ENCODE measurements at regions not wholly inside any gene's neighbourhood (a gene's known extent, or its start where the extent isn't known, plus 50 kb on each side); places are given as distances from the start of the nearest gene placed in this dataset.

- TF ChIP-seq, protein P1, sequence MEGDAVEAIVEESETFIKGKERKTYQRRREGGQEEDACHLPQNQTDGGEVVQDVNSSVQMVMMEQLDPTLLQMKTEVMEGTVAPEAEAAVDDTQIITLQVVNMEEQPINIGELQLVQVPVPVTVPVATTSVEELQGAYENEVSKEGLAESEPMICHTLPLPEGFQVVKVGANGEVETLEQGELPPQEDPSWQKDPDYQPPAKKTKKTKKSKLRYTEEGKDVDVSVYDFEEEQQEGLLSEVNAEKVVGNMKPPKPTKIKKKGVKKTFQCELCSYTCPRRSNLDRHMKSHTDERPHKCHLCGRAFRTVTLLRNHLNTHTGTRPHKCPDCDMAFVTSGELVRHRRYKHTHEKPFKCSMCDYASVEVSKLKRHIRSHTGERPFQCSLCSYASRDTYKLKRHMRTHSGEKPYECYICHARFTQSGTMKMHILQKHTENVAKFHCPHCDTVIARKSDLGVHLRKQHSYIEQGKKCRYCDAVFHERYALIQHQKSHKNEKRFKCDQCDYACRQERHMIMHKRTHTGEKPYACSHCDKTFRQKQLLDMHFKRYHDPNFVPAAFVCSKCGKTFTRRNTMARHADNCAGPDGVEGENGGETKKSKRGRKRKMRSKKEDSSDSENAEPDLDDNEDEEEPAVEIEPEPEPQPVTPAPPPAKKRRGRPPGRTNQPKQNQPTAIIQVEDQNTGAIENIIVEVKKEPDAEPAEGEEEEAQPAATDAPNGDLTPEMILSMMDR (IDR thresholded peaks at IDR 0.05): no peak
- no peak for TF ChIP-seq SIN3A (IDR thresholded peaks at IDR 0.05; ENCODE audit: borderline replicate concordance, insufficient read depth, low read depth, low read length)
- no peak for TF ChIP-seq POLR2AphosphoS5 (IDR thresholded peaks at IDR 0.05; ENCODE audit: low read depth, low read length)
These were observed 156.4 kb upstream of the ADCY1 start for GRCh38 chr7:45417735-45418134.
